Kidney (tissue), 13 donors: ENCODE measurements at regions not wholly inside any gene's neighbourhood (a gene's known extent, or its start where the extent isn't known, plus 50 kb on each side); places are given as distances from the start of the nearest gene placed in this dataset.

Experiments
- DNase-seq, 5 donors: peaks; one replicate each; pipeline ENCODE4 v3.0.0-alpha.2; 2013 to 2020
- FAIRE-seq: peaks from 2 replicates; lab custom pipeline; 2012; peaks lifted over from hg19 to GRCh38; lab: Jason Lieb, UNC
- H3K27ac ChIP-seq, 2 donors: one replicate each; pipeline ENCODE4 v1.7.0; 2013; ENCODE audit warnings: low read depth in 2 of 2, low read length in 2 of 2, inconsistent platforms in 1 of 2
- H3K27me3 ChIP-seq: one replicate; pipeline ENCODE4 v1.7.1; 2013; ENCODE audit warnings: low read length, inconsistent platforms; ENCODE audit not compliant: control insufficient read depth, insufficient read depth
- H3K36me3 ChIP-seq, 3 donors: one replicate each; pipeline versions ENCODE4 v1.7.0 to v1.7.1; 2013; ENCODE audit warnings: low read length in 3 of 3, control low read depth in 1 of 3, inconsistent platforms in 1 of 3; ENCODE audit not compliant: insufficient read depth in 3 of 3, control insufficient read depth in 2 of 3
- H3K4me1 ChIP-seq, 3 donors: one replicate each; pipeline versions ENCODE4 v1.7.0 to v1.7.1; 2013; ENCODE audit warnings: low read length in 3 of 3, inconsistent platforms in 1 of 3, low read depth in 1 of 3; ENCODE audit not compliant: control insufficient read depth in 2 of 3, insufficient read depth in 2 of 3
- H3K4me3 ChIP-seq, 3 donors: one replicate each; pipeline versions ENCODE4 v1.7.0 to v1.8.1; 2013; ENCODE audit warnings: low read length in 3 of 3, control low read depth in 1 of 3, inconsistent platforms in 1 of 3
- H3K9ac ChIP-seq, 3 donors: one replicate each; pipeline versions ENCODE4 v1.7.0 to v1.7.1; 2013; ENCODE audit warnings: low read length in 3 of 3, control low read depth in 1 of 3, inconsistent platforms in 1 of 3
- H3K9me3 ChIP-seq, 3 donors: one replicate each; pipeline versions ENCODE4 v1.7.0 to v1.7.1; 2013; ENCODE audit warnings: low read length in 3 of 3, control low read depth in 1 of 3, inconsistent platforms in 1 of 3; ENCODE audit not compliant: control insufficient read depth in 2 of 3, insufficient read depth in 1 of 3
- CTCF ChIP-seq: IDR thresholded peaks from 3 replicates; pipeline ENCODE4 v1.5.1; 2012; ENCODE audit warnings: mild to moderate bottlenecking, moderate library complexity, borderline replicate concordance; ENCODE audit not compliant: insufficient read depth; ENCODE audit errors: extremely low read depth
- intact Hi-C: fragments of 100-400 bp; cut with DNase I; formaldehyde crosslinking; loops from one replicate; pipeline ENCODE4 v1.11.1; 2022
- donor health status: control.
- donor health status: control.
- donor health status: control.
- donor health status: control.
- donor health status: control.
- donor health status: DM: yes; HTN: yes; CAD: no.
- donor health status: Normal renal cell carcinoma (clear cell type).

DNA sequence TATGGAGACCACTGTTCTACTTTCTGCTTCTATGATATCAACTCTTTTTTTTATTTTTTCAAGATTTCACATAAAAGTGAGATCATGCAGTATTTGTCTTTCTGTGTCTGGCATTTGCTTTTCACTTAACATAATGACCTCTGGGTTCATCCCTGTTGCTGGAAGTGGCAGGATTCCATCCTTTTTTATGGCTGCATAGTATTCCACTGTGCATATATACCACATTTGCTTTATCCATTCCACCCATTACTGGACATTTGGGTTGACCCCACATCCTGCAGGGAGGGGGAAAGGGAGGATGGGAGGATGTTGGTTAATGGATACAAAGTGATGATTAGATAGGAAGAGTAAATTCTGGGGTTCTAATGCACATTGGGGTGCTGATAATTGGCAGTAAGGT is 80.3 kb upstream of the NPTX2 start:
- Histone ChIP-seq H3K4me1 (no peaks in the 10 kb centered on the region), H3K4me3 (no peak overlapping the region), H3K36me3 (no peaks in the 10 kb centered on the region), H3K27ac (no peak overlapping the region), H3K9me3 (no peaks in the 10 kb centered on the region), H3K27me3 (no peaks in the 10 kb centered on the region), H3K9ac (no peak overlapping the region)
- intact Hi-C loops = no loop called here
- DNase-seq (no peak), FAIRE-seq (no peak)
- TF ChIP-seq CTCF = no peak

DNA sequence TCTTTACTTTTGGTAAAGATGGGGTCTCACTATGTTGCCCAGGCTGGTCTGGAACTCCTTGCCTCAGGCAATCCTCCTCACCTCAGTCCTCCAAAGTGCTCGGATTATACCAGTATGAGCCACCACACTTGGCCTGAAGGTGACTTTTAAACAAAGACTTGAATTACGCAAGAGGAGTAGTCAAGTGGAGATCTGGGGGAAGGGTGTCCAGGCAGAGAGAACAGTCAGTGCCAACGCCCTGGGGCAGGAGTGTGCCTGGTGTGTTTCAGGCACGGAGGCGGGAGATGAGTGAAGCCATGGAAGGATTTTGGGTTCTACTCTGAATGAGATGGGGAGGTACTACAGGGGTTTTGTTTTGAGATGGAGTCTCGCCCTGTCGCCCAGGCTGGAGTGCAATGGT is 82.6 kb upstream of the NPTX2 start:
- FAIRE-seq = no peak

DNA sequence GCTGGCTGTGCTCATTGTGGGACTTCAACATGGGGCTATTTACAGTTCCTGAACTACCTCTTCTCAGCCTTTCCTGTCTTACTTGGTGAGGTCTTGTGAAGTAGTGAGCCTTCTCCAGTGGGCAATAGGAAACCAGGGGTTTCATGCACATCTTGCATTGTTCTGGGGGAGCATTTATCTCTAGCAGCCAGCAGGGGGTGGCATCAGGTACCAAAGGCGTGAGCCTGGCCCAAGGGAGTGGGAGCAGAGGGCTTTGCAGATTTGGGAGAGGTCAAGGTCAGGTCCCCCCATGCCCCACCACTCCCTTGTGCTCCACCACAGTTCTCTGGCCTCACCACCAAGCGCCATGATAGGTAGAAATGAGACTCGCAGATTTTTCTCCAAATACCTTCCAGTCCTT is 85.4 kb upstream of the NPTX2 start:
- intact Hi-C loops = no loop called here
- Histone ChIP-seq H3K9ac (no peak overlapping the region), H3K9me3 (no peaks in the 10 kb centered on the region), H3K36me3 (no peaks in the 10 kb centered on the region), H3K27ac (no peak overlapping the region), H3K4me3 (no peak overlapping the region), H3K4me1 (no peaks in the 10 kb centered on the region), H3K27me3 (no peaks in the 10 kb centered on the region)
- no peak for TF ChIP-seq CTCF
- no peak for FAIRE-seq
- peak in 1 of 5 donors; percentile 17 for DNase-seq

More for the DNA sequence above, 82.6 kb upstream of the NPTX2 start:
- intact Hi-C loops = no loop called here
- no peak overlapping the region for H3K27ac ChIP-seq
- no peak overlapping the region for H3K4me3 ChIP-seq
- no peak overlapping the region for H3K9ac ChIP-seq
- no peaks in the 10 kb centered on the region for H3K9me3 ChIP-seq
- H3K27me3 ChIP-seq = no peaks in the 10 kb centered on the region
- H3K4me1 ChIP-seq = no peaks in the 10 kb centered on the region
- peak in 1 of 5 donors; percentile 26 for DNase-seq
- TF ChIP-seq CTCF = no peak
- no peaks in the 10 kb centered on the region for H3K36me3 ChIP-seq

- Histone ChIP-seq H3K9ac (no peak overlapping the region), H3K4me1 (no peaks in the 10 kb centered on the region), H3K9me3 (no peaks in the 10 kb centered on the region), H3K27me3 (no peaks in the 10 kb centered on the region), H3K27ac (no peak overlapping the region), H3K4me3 (no peak overlapping the region), H3K36me3 (no peaks in the 10 kb centered on the region)
- intact Hi-C loops = no loop called here
- DNase-seq (no peak), FAIRE-seq (no peak)
- no peak for TF ChIP-seq CTCF
Observed at GRCh38 chr7:98528079-98528478, 89.0 kb upstream of the NPTX2 start.
